ENCODE measurements at regions not wholly inside any gene's neighbourhood (a gene's known extent, or its start where the extent isn't known, plus 50 kb on each side); places are given as distances from the start of the nearest gene placed in this dataset.

- no peaks in the 10 kb centered on the region for H3K9me3 ChIP-seq (ENCODE audit: control insufficient read depth, insufficient read depth, low read length)
- H3K4me3 ChIP-seq (ENCODE audit: low read depth, low read length), result no peak overlapping the region
- peaks cover 3% of the 10 kb centered on the region for H3K4me1 ChIP-seq (ENCODE audit: control insufficient read depth, insufficient read depth, low read length)
- H3K36me3 ChIP-seq (ENCODE audit: control insufficient read depth, insufficient read depth, low read length), result no peaks in the 10 kb centered on the region
- H3K27me3 ChIP-seq (ENCODE audit: control insufficient read depth, insufficient read depth, low read length), result no peaks in the 10 kb centered on the region
- H3K9ac ChIP-seq (ENCODE audit: low read depth, low read length), result no peak overlapping the region
These were observed 171.9 kb upstream of the CCDC54 start for GRCh38 chr3:107205358-107205757.

- Histone ChIP-seq H3K36me3 (ENCODE audit: control insufficient read depth, insufficient read depth, low read length) (no peaks in the 10 kb centered on the region), H3K4me1 (ENCODE audit: control insufficient read depth, insufficient read depth, low read length) (peaks cover 3% of the 10 kb centered on the region), H3K4me3 (ENCODE audit: low read depth, low read length) (no peak overlapping the region), H3K9me3 (ENCODE audit: control insufficient read depth, insufficient read depth, low read length) (no peaks in the 10 kb centered on the region), H3K9ac (ENCODE audit: low read depth, low read length) (no peak overlapping the region), H3K27me3 (ENCODE audit: control insufficient read depth, insufficient read depth, low read length) (no peaks in the 10 kb centered on the region)
These were observed 171.1 kb upstream of the CCDC54 start for GRCh38 chr3:107206141-107206540.

DNA sequence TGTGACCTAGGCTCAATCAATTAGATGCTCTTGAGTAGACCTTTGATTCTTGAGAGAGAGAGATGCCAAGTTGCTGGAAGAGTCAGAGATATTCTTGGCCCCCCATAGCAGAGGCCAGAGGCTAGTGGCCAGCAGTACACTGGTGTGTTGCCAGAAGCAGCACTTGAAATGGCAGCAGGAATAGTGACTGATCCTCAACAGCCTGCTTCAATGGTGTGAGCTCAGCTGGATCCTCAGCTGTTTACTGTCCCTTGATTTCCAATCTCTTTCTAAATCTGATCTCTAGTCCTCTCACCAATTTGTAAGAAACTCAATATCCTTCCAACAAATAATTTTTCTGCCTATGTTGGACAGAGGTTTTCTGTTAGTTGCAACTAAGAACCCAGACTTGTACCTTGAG, 170.3 kb upstream of the CCDC54 start:
- Histone ChIP-seq H3K4me3 (ENCODE audit: low read depth, low read length) (no peak overlapping the region), H3K4me1 (ENCODE audit: control insufficient read depth, insufficient read depth, low read length) (peaks cover 3% of the 10 kb centered on the region), H3K9ac (ENCODE audit: low read depth, low read length) (no peak overlapping the region), H3K27me3 (ENCODE audit: control insufficient read depth, insufficient read depth, low read length) (no peaks in the 10 kb centered on the region), H3K9me3 (ENCODE audit: control insufficient read depth, insufficient read depth, low read length) (no peaks in the 10 kb centered on the region), H3K36me3 (ENCODE audit: control insufficient read depth, insufficient read depth, low read length) (no peaks in the 10 kb centered on the region)

DNA sequence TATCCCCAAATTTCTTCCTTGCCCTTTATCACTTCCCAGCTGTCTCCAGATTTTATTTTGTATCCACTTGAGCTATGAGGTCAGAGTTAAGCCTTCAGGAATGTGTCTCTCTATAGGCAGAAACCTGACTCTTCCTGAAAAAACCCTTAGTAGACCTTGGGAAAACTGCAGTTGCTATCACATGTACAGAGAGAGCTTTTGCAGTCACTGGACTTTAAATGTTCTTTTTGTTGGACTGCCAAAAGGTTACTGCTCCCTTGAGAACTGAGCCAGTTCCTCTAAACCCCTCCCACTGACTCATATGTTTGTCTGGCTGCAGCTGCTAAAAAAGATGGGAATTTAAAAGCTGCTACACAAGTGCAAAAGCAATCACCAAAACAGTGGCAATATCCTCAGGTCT, 169.1 kb upstream of the CCDC54 start:
- H3K9ac ChIP-seq (ENCODE audit: low read depth, low read length), result no peak overlapping the region
- no peaks in the 10 kb centered on the region for H3K36me3 ChIP-seq (ENCODE audit: control insufficient read depth, insufficient read depth, low read length)
- H3K9me3 ChIP-seq (ENCODE audit: control insufficient read depth, insufficient read depth, low read length), result no peaks in the 10 kb centered on the region
- no peaks in the 10 kb centered on the region for H3K27me3 ChIP-seq (ENCODE audit: control insufficient read depth, insufficient read depth, low read length)
- no peak overlapping the region for H3K4me3 ChIP-seq (ENCODE audit: low read depth, low read length)
- H3K4me1 ChIP-seq (ENCODE audit: control insufficient read depth, insufficient read depth, low read length), result peaks cover 3% of the 10 kb centered on the region

GRCh38 chr3:107208796-107209195, 168.4 kb upstream of the CCDC54 start:
- H3K4me3 ChIP-seq (ENCODE audit: low read depth, low read length), result no peak overlapping the region
- H3K4me1 ChIP-seq (ENCODE audit: control insufficient read depth, insufficient read depth, low read length), result peaks cover 3% of the 10 kb centered on the region
- H3K36me3 ChIP-seq (ENCODE audit: control insufficient read depth, insufficient read depth, low read length), result no peaks in the 10 kb centered on the region
- no peaks in the 10 kb centered on the region for H3K9me3 ChIP-seq (ENCODE audit: control insufficient read depth, insufficient read depth, low read length)
- H3K27me3 ChIP-seq (ENCODE audit: control insufficient read depth, insufficient read depth, low read length), result no peaks in the 10 kb centered on the region
- H3K9ac ChIP-seq (ENCODE audit: low read depth, low read length), result no peak overlapping the region

- Histone ChIP-seq H3K36me3 (ENCODE audit: control insufficient read depth, insufficient read depth, low read length) (no peaks in the 10 kb centered on the region), H3K4me1 (ENCODE audit: control insufficient read depth, insufficient read depth, low read length) (peaks cover 3% of the 10 kb centered on the region), H3K27me3 (ENCODE audit: control insufficient read depth, insufficient read depth, low read length) (no peaks in the 10 kb centered on the region), H3K9ac (ENCODE audit: low read depth, low read length) (no peak overlapping the region), H3K4me3 (ENCODE audit: low read depth, low read length) (no peak overlapping the region), H3K9me3 (ENCODE audit: control insufficient read depth, insufficient read depth, low read length) (no peaks in the 10 kb centered on the region)
These were observed 167.8 kb upstream of the CCDC54 start for GRCh38 chr3:107209302-107209990.

DNA sequence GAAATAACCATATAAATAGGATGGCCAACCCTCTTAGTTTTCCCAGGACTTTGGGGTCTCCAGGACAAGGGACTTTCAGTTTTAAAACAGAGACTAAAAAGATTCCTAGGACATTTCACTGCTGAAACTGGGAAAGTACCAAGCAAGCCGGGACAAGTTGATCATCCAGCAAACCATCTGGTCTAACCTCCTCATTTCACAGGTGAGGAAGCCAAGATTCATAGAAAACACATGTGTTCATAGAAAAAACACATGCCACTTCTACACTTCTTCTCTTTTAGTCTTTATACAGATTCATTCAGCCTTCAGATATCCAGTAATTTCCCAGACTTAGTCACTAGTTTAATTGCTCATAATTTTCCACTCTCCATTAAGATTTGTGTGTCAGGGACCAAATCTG, 165.6 kb upstream of the CCDC54 start:
- H3K9me3 ChIP-seq (ENCODE audit: control insufficient read depth, insufficient read depth, low read length), result no peaks in the 10 kb centered on the region
- no peak overlapping the region for H3K9ac ChIP-seq (ENCODE audit: low read depth, low read length)
- H3K4me1 ChIP-seq (ENCODE audit: control insufficient read depth, insufficient read depth, low read length), result peaks cover 3% of the 10 kb centered on the region
- no peaks in the 10 kb centered on the region for H3K27me3 ChIP-seq (ENCODE audit: control insufficient read depth, insufficient read depth, low read length)
- no peak overlapping the region for H3K4me3 ChIP-seq (ENCODE audit: low read depth, low read length)
- H3K36me3 ChIP-seq (ENCODE audit: control insufficient read depth, insufficient read depth, low read length), result no peaks in the 10 kb centered on the region

GRCh38 chr3:107212618-107213017, 164.6 kb upstream of the CCDC54 start:
- Histone ChIP-seq H3K9ac (ENCODE audit: low read depth, low read length) (no peak overlapping the region), H3K4me1 (ENCODE audit: control insufficient read depth, insufficient read depth, low read length) (peaks cover 3% of the 10 kb centered on the region), H3K9me3 (ENCODE audit: control insufficient read depth, insufficient read depth, low read length) (no peaks in the 10 kb centered on the region), H3K36me3 (ENCODE audit: control insufficient read depth, insufficient read depth, low read length) (no peaks in the 10 kb centered on the region), H3K4me3 (ENCODE audit: low read depth, low read length) (no peak overlapping the region), H3K27me3 (ENCODE audit: control insufficient read depth, insufficient read depth, low read length) (no peaks in the 10 kb centered on the region)

DNA sequence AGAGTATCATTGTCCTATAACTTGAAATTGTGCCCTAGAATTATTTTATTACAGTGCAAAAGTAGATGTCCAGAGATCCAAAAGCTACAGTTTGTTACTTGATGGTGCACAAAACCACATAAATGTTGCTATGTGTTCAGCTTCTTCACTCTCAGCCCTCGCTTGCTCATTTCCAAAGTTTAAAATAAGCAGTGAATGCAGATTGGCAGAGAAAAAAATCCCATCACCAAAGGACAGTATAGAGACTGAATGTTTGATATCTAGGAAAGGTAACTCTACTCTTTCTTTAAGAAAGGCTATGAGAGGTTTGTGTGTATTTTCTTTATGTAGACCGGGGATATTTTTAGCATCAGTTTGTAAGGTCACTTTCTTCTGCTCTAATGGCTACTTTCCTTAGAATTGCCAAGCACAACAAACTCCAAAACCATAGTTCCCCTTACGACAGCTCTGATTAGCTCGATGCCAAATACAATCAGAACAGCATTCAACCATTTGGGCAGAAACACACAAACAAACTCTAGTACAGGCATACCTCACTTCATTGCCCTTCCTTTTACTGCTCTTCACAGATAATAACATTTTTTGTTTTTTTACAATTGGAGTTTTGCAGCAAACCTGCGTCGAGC, 164.1 kb upstream of the CCDC54 start:
- H3K27me3 ChIP-seq (ENCODE audit: control insufficient read depth, insufficient read depth, low read length), result no peaks in the 10 kb centered on the region

GRCh38 chr3:107216229-107216628, 161.0 kb upstream of the CCDC54 start:
- no peaks in the 10 kb centered on the region for H3K9me3 ChIP-seq (ENCODE audit: control insufficient read depth, insufficient read depth, low read length)
- no peaks in the 10 kb centered on the region for H3K4me1 ChIP-seq (ENCODE audit: control insufficient read depth, insufficient read depth, low read length)
- H3K27me3 ChIP-seq (ENCODE audit: control insufficient read depth, insufficient read depth, low read length), result no peaks in the 10 kb centered on the region
- H3K36me3 ChIP-seq (ENCODE audit: control insufficient read depth, insufficient read depth, low read length), result no peaks in the 10 kb centered on the region
- no peak overlapping the region for H3K9ac ChIP-seq (ENCODE audit: low read depth, low read length)
- no peak overlapping the region for H3K4me3 ChIP-seq (ENCODE audit: low read depth, low read length)

More for the DNA sequence above, 164.1 kb upstream of the CCDC54 start:
- Histone ChIP-seq H3K9ac (ENCODE audit: low read depth, low read length) (no peak overlapping the region), H3K4me1 (ENCODE audit: control insufficient read depth, insufficient read depth, low read length) (peaks cover 2% of the 10 kb centered on the region), H3K36me3 (ENCODE audit: control insufficient read depth, insufficient read depth, low read length) (no peaks in the 10 kb centered on the region), H3K4me3 (ENCODE audit: low read depth, low read length) (no peak overlapping the region), H3K9me3 (ENCODE audit: control insufficient read depth, insufficient read depth, low read length) (no peaks in the 10 kb centered on the region)

GRCh38 chr3:107216711-107217110, 160.5 kb upstream of the CCDC54 start:
- no peaks in the 10 kb centered on the region for H3K9me3 ChIP-seq (ENCODE audit: control insufficient read depth, insufficient read depth, low read length)
- H3K4me1 ChIP-seq (ENCODE audit: control insufficient read depth, insufficient read depth, low read length), result no peaks in the 10 kb centered on the region
- H3K27me3 ChIP-seq (ENCODE audit: control insufficient read depth, insufficient read depth, low read length), result no peaks in the 10 kb centered on the region
- H3K36me3 ChIP-seq (ENCODE audit: control insufficient read depth, insufficient read depth, low read length), result no peaks in the 10 kb centered on the region
- no peak overlapping the region for H3K9ac ChIP-seq (ENCODE audit: low read depth, low read length)
- no peak overlapping the region for H3K4me3 ChIP-seq (ENCODE audit: low read depth, low read length)

DNA sequence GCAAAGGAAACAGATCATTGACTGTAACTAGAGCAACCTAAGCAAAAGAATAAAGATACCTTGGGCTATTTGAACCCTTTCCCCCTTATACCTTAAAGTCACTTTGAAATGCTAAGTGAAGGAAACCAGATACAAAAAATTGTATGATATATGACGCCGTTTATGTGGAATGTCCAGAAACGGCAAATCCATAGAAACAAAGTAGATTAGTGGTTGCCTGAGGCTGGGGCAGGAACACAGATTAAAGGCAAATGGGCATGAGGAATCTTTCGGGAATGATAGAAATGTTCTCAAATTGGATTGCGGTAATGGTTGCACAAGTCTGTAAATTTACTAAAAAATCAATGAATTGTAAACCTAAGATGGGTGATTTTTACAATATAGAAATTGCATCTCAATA, 160.1 kb upstream of the CCDC54 start:
- no peak overlapping the region for H3K4me3 ChIP-seq (ENCODE audit: low read depth, low read length)
- H3K9me3 ChIP-seq (ENCODE audit: control insufficient read depth, insufficient read depth, low read length), result no peaks in the 10 kb centered on the region
- H3K9ac ChIP-seq (ENCODE audit: low read depth, low read length), result no peak overlapping the region
- H3K4me1 ChIP-seq (ENCODE audit: control insufficient read depth, insufficient read depth, low read length), result no peaks in the 10 kb centered on the region
- H3K36me3 ChIP-seq (ENCODE audit: control insufficient read depth, insufficient read depth, low read length), result no peaks in the 10 kb centered on the region
- no peaks in the 10 kb centered on the region for H3K27me3 ChIP-seq (ENCODE audit: control insufficient read depth, insufficient read depth, low read length)

All from iPS-15b (cell line).